Liver (tissue), 3 donors: ENCODE measurements at regions not wholly inside any gene's neighbourhood (a gene's known extent, or its start where the extent isn't known, plus 50 kb on each side); places are given as distances from the start of the nearest gene placed in this dataset.

ENCODE experiments used
- GABPA ChIP-seq, 2 donors: IDR thresholded peaks in 1 of 2; conservative IDR thresholded peaks in 1 of 2; 2 replicates each; pipeline ENCODE4 v1.6.1; 2016; ENCODE audit warnings: antibody characterized with exemption in 2 of 2, mild to moderate bottlenecking in 1 of 2, moderate library complexity in 1 of 2
- RAD21 ChIP-seq, 2 donors: IDR thresholded peaks; 2 replicates each; pipeline ENCODE4 v1.6.1; 2016; ENCODE audit warnings: antibody characterized with exemption in 2 of 2, mild to moderate bottlenecking in 2 of 2
- REST ChIP-seq: IDR thresholded peaks from 2 replicates; pipeline ENCODE4 v1.6.1; 2016; ENCODE audit warnings: antibody characterized with exemption, mild to moderate bottlenecking
- ZBTB33 ChIP-seq: IDR thresholded peaks from 2 replicates; pipeline ENCODE4 v1.6.1; 2016; ENCODE audit warnings: antibody characterized with exemption
- TF ChIP-seq, protein P1 (sequence below): fragments of 150-350 bp; IDR thresholded peaks from 2 replicates; pipeline ENCODE4 v1.5.1; 2017; ENCODE audit warnings: improper control_type of control experiment, low read depth, low read length; ENCODE audit not compliant: missing input control
- TF ChIP-seq, protein P2 (sequence below): IDR thresholded peaks from 2 replicates; pipeline ENCODE4 v1.6.1; 2016; ENCODE audit warnings: antibody characterized with exemption
- donor health status: healthy.
- donor health status: healthy.

DNA sequence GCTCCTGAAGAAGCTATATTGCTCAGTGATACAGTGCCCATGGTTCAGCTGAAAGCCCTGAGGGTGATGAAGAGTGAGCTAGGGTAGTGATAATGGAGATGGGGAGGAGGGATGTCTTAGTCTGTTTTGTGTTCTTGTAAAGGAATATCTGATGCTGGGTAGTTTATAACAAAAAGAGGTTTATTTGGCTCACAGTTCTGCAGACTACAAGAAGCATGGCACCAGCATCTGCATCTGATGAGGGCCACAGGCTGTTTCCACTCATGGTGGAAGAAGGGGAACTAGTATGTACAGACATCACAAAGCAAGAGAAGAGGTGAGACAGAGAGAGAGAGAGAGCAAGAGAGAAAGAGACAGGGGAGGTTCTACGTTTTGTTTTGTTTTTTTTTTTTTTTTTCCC, 417.3 kb upstream of the TRIB2 start:
- TF ChIP-seq, protein P1, sequence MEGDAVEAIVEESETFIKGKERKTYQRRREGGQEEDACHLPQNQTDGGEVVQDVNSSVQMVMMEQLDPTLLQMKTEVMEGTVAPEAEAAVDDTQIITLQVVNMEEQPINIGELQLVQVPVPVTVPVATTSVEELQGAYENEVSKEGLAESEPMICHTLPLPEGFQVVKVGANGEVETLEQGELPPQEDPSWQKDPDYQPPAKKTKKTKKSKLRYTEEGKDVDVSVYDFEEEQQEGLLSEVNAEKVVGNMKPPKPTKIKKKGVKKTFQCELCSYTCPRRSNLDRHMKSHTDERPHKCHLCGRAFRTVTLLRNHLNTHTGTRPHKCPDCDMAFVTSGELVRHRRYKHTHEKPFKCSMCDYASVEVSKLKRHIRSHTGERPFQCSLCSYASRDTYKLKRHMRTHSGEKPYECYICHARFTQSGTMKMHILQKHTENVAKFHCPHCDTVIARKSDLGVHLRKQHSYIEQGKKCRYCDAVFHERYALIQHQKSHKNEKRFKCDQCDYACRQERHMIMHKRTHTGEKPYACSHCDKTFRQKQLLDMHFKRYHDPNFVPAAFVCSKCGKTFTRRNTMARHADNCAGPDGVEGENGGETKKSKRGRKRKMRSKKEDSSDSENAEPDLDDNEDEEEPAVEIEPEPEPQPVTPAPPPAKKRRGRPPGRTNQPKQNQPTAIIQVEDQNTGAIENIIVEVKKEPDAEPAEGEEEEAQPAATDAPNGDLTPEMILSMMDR: no peak
- TF ChIP-seq GABPA (IDR thresholded peaks at IDR 0.05 in 1 of 2, conservative IDR thresholded peaks at IDR 0.05 in 1 of 2): no peak
- no peak for TF ChIP-seq RAD21 (IDR thresholded peaks at IDR 0.05)
- no peak for TF ChIP-seq REST
- TF ChIP-seq ZBTB33: no peak
- TF ChIP-seq, protein P2, sequence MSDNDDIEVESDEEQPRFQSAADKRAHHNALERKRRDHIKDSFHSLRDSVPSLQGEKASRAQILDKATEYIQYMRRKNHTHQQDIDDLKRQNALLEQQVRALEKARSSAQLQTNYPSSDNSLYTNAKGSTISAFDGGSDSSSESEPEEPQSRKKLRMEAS: no peak
